SK-N-SH (cell line): ENCODE measurements at regions not wholly inside any gene's neighbourhood (a gene's known extent, or its start where the extent isn't known, plus 50 kb on each side); places are given as distances from the start of the nearest gene placed in this dataset.

Source experiments
- CTCF ChIA-PET: fragments of 300-600, 350-600 bp; formaldehyde crosslinking; extraction: SDS; loops from one replicate; lab custom pipeline; 2021; lab: Yijun Ruan, JAX
- POLR2A ChIA-PET: fragments of 350-600 bp; sonication (Branson Sonifier 250); formaldehyde crosslinking; extraction: SDS; loops from one replicate; lab custom pipeline; 2020; ENCODE audit warnings: antibody characterized with exemption, inconsistent platforms; lab: Yijun Ruan, JAX
- DNase-seq: peaks from one replicate; pipeline ENCODE4 v3.0.0; 2012
- H2AFZ ChIP-seq: fragments of 200-600 bp; sonication (generic); 2 replicates; pipeline ENCODE4 v1.8.1; 2016; ENCODE audit warnings: antibody characterized with exemption, mild to moderate bottlenecking, low read depth
- H3F3A ChIP-seq: fragments of 200-600 bp; sonication (generic); replicated peaks from 2 replicates; pipeline ENCODE3; 2016; ENCODE audit warnings: antibody characterized with exemption, mild to moderate bottlenecking; ENCODE audit not compliant: insufficient read depth
- H3K27ac ChIP-seq, 2 experiments: fragments of 200-500 bp in 1 of 2; fragments of 200-600 bp in 1 of 2; sonication (Bioruptor generic) in 1 of 2; sonication (generic), shearing (Covaris generic) in 1 of 2; 2 replicates each; pipeline versions ENCODE4 v1.5.1 to v1.6.1; 2014 to 2016; ENCODE audit warnings: low read depth in 2 of 2, inconsistent platforms in 1 of 2, low read length in 1 of 2, mild to moderate bottlenecking in 1 of 2, mixed read lengths in 1 of 2
- H3K27me3 ChIP-seq: fragments of 200-600 bp; sonication (generic), shearing (Covaris generic); 2 replicates; pipeline ENCODE4 v1.6.1; 2016; ENCODE audit warnings: mixed run types; ENCODE audit not compliant: insufficient read depth
- H3K36me3 ChIP-seq, 2 experiments: fragments of 200-500 bp in 1 of 2; fragments of 200-600 bp in 1 of 2; sonication (Bioruptor generic) in 1 of 2; sonication (generic) in 1 of 2; replicated peaks in 1 of 2; 2 replicates each; pipeline versions ENCODE3 to v1.5.1; 2014 to 2016; ENCODE audit warnings: low read length in 1 of 2, mild to moderate bottlenecking in 1 of 2; ENCODE audit not compliant: insufficient read depth in 2 of 2, control insufficient read depth in 1 of 2
- H3K4me1 ChIP-seq, 2 experiments: fragments of 200-500 bp in 1 of 2; fragments of 200-600 bp in 1 of 2; sonication (Bioruptor generic) in 1 of 2; sonication (generic), shearing (Covaris generic) in 1 of 2; 2 replicates each; pipeline versions ENCODE4 v1.5.1 to v1.6.1; 2014 to 2016; ENCODE audit warnings: low read depth in 1 of 2, low read length in 1 of 2, mixed run types in 1 of 2; ENCODE audit not compliant: insufficient read depth in 2 of 2, control insufficient read depth in 1 of 2
- H3K4me2 ChIP-seq: fragments of 200-600 bp; sonication (generic), shearing (Covaris generic); 2 replicates; pipeline ENCODE4 v1.6.1; 2017; ENCODE audit warnings: mixed run types
- H3K4me3 ChIP-seq, 2 experiments: fragments of 200-500 bp in 1 of 2; fragments of 200-600 bp in 1 of 2; sonication (Bioruptor generic) in 1 of 2; sonication (generic), shearing (Covaris generic) in 1 of 2; 2 replicates each; pipeline versions ENCODE4 v1.5.1 to v1.8.1; 2014 to 2016; ENCODE audit warnings: low read depth in 2 of 2, inconsistent platforms in 1 of 2, low read length in 1 of 2, mild to moderate bottlenecking in 1 of 2, mixed read lengths in 1 of 2, moderate library complexity in 1 of 2
- H3K79me2 ChIP-seq: fragments of 200-600 bp; sonication (generic); 2 replicates; pipeline ENCODE4 v1.8.1; 2017; ENCODE audit warnings: mild to moderate bottlenecking; ENCODE audit not compliant: insufficient read depth
- H3K9ac ChIP-seq: fragments of 200-600 bp; sonication (generic); 2 replicates; pipeline ENCODE4 v1.6.1; 2017; ENCODE audit warnings: mixed run types
- H3K9me2 ChIP-seq: fragments of 200-600 bp; sonication (generic); 2 replicates; pipeline ENCODE4 v1.6.1; 2017; ENCODE audit warnings: mixed run types
- H3K9me3 ChIP-seq: fragments of 200-600 bp; sonication (generic); 2 replicates; pipeline ENCODE4 v1.6.1; 2017; ENCODE audit warnings: mixed run types, mild to moderate bottlenecking, moderate library complexity
- H4K20me1 ChIP-seq: fragments of 200-600 bp; sonication (generic); 2 replicates; pipeline ENCODE4 v1.6.1; 2017; ENCODE audit warnings: mild to moderate bottlenecking, mixed run types; ENCODE audit not compliant: insufficient read depth
- CHD2 ChIP-seq: fragments of 150-350 bp; IDR thresholded peaks from 2 replicates; pipeline ENCODE4 v1.6.1; 2018; ENCODE audit warnings: low read length; ENCODE audit not compliant: partially characterized antibody
- CTCF ChIP-seq: fragments of 200-600 bp; sonication (generic); IDR thresholded peaks from 2 replicates; pipeline ENCODE4 v1.6.1; 2017; ENCODE audit warnings: antibody characterized with exemption, mild to moderate bottlenecking, moderate library complexity
- ELF1 ChIP-seq: IDR thresholded peaks from 2 replicates; pipeline ENCODE4 v1.4.0; 2012
- FOSL2 ChIP-seq: IDR thresholded peaks from 2 replicates; pipeline ENCODE4 v1.4.0; 2012; ENCODE audit warnings: low read depth, mild to moderate bottlenecking, moderate library complexity, borderline replicate concordance
- FOXM1 ChIP-seq: IDR thresholded peaks from 2 replicates; pipeline ENCODE4 v1.4.0; 2012; ENCODE audit warnings: low read depth, mild to moderate bottlenecking
- IRF3 ChIP-seq: fragments of 150-350 bp; IDR thresholded peaks from 2 replicates; pipeline ENCODE4 v1.6.1; 2016; ENCODE audit warnings: mild to moderate bottlenecking, low read depth, low read length
- JUND ChIP-seq: IDR thresholded peaks from 2 replicates; pipeline ENCODE4 v1.4.0; 2012
- MXI1 ChIP-seq: IDR thresholded peaks from 2 replicates; pipeline ENCODE4 v1.6.1; 2012; ENCODE audit warnings: mild to moderate bottlenecking, low read depth, low read length, improper control_type of control experiment
- NFIC ChIP-seq: IDR thresholded peaks from 2 replicates; pipeline ENCODE4 v1.4.0; 2012; ENCODE audit warnings: borderline replicate concordance
- PBX3 ChIP-seq: IDR thresholded peaks from 2 replicates; pipeline ENCODE4; 2012
- POLR2AphosphoS5 ChIP-seq: IDR thresholded peaks from 2 replicates; pipeline ENCODE4 v1.6.1; 2012; ENCODE audit warnings: low read depth, low read length
- RCOR1 ChIP-seq: fragments of 150-350 bp; IDR thresholded peaks from 2 replicates; pipeline ENCODE4 v1.6.1; 2017; ENCODE audit warnings: antibody characterized with exemption, low read length
- REST ChIP-seq: IDR thresholded peaks from 2 replicates; pipeline ENCODE4 v1.6.1; 2012; ENCODE audit warnings: mild to moderate bottlenecking, low read depth, low read length, moderate library complexity
- RFX5 ChIP-seq: IDR thresholded peaks from 2 replicates; pipeline ENCODE4 v1.6.1; 2012; ENCODE audit warnings: mild to moderate bottlenecking, improper control_type of control experiment, low read length
- TCF12 ChIP-seq: IDR thresholded peaks from 2 replicates; pipeline ENCODE4 v1.4.0; 2012
- USF1 ChIP-seq: IDR thresholded peaks from 2 replicates; pipeline ENCODE4 v1.4.0; 2012; ENCODE audit warnings: low read depth, borderline replicate concordance
- YY1 ChIP-seq: IDR thresholded peaks from 2 replicates; pipeline ENCODE4 v1.4.0; 2012; ENCODE audit warnings: low read depth, mild to moderate bottlenecking
- WGBS: methylation state at CpG from one replicate; pipeline ENCODE4 v1.1.6; 2017; ENCODE audit warnings: low lambda C conversion rate; 5-methylcytosine and 5-hydroxymethylcytosine counted together
- TF ChIP-seq, protein P1 (sequence below): fragments of 150-350 bp; IDR thresholded peaks from 2 replicates; pipeline ENCODE4 v1.6.1; 2017; ENCODE audit warnings: antibody characterized with exemption, low read length, low read depth, borderline replicate concordance
- TF ChIP-seq, protein P2 (sequence below): IDR thresholded peaks from 2 replicates; pipeline ENCODE4 v1.4.0; 2012; ENCODE audit warnings: low read depth

DNA sequence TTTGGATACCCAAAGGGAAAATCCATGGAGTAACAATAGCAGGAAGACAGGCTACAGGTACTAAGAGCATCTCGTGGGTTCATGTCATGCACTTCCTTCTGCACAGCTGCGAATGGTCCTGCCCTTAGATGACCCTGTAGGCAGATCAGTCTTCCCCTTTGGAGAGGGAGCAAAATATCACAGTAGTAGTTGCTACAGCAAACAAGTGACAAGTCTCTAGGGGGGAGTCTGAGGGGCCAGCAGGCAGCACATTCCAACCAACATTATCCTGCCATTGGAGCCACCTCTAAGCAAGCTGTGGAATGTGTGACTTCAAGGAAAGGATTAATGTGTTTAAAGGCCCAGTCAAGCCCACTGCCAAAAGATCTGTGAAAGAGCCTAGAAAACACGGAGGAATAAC lies 273.2 kb upstream of the PARD3B start:
- Histone ChIP-seq H3K9me3 (no peaks in the 10 kb centered on the region), H3K9ac (no peak overlapping the region), H3K9me2 (no peaks in the 10 kb centered on the region), H3F3A (no peaks in the 10 kb centered on the region), H3K4me2 (no peak overlapping the region), H3K36me3 (no peaks in the 10 kb centered on the region), H3K79me2 (no peaks in the 10 kb centered on the region), H3K4me1 (peaks cover 0 to 8% of the 10 kb centered on the region in 2 experiments; a peak in 2 of 4 replicates), H3K4me3 (no peak overlapping the region), H2AFZ (no peak overlapping the region), H3K27ac (no peak overlapping the region), H4K20me1 (no peaks in the 10 kb centered on the region), H3K27me3 (no peaks in the 10 kb centered on the region)
- CTCF ChIA-PET: no interaction called here
- POLR2A ChIA-PET: no interaction called here
- no peak for DNase-seq
- TF ChIP-seq CHD2: no peak
- TF ChIP-seq FOSL2: no peak
- TF ChIP-seq RCOR1: no peak
- TF ChIP-seq, protein P1, sequence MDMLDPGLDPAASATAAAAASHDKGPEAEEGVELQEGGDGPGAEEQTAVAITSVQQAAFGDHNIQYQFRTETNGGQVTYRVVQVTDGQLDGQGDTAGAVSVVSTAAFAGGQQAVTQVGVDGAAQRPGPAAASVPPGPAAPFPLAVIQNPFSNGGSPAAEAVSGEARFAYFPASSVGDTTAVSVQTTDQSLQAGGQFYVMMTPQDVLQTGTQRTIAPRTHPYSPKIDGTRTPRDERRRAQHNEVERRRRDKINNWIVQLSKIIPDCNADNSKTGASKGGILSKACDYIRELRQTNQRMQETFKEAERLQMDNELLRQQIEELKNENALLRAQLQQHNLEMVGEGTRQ: no peak
- TF ChIP-seq CTCF: no peak
- TF ChIP-seq USF1: no peak
- no peak for TF ChIP-seq NFIC
- TF ChIP-seq, protein P2, sequence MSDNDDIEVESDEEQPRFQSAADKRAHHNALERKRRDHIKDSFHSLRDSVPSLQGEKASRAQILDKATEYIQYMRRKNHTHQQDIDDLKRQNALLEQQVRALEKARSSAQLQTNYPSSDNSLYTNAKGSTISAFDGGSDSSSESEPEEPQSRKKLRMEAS: no peak
- no peak for TF ChIP-seq TCF12
- no peak for TF ChIP-seq PBX3
- no peak for TF ChIP-seq YY1
- no peak for TF ChIP-seq RFX5
- TF ChIP-seq REST: no peak
- no peak for TF ChIP-seq IRF3
- TF ChIP-seq FOXM1: no peak
- no peak for TF ChIP-seq MXI1
- TF ChIP-seq POLR2AphosphoS5: no peak
- no peak for TF ChIP-seq JUND
- TF ChIP-seq ELF1: no peak
- WGBS: 36% methylated on average over 3 of the region's 3 CpGs
